Breast epithelium (tissue), 4 donors: ENCODE measurements at regions not wholly inside any gene's neighbourhood (a gene's known extent, or its start where the extent isn't known, plus 50 kb on each side); places are given as distances from the start of the nearest gene placed in this dataset.

Source experiments
- DNase-seq, 2 donors: peaks; one replicate each; pipeline ENCODE4 v3.0.0-alpha.2; 2019; ENCODE audit warnings: low spot score in 2 of 2
- H3K27ac ChIP-seq, 2 donors: fragments of 200-600 bp; sonication (generic) in 1 of 2; one replicate each; pipeline ENCODE4 v1.5.1; 2016 to 2019; ENCODE audit warnings: mild to moderate bottlenecking in 1 of 2
- H3K27me3 ChIP-seq, 2 donors: fragments of 200-600 bp; sonication (generic) in 1 of 2; one replicate each; pipeline versions ENCODE4 v1.5.1 to v1.6.0; 2017 to 2019; ENCODE audit warnings: control low read depth in 1 of 2, mild to moderate bottlenecking in 1 of 2
- H3K36me3 ChIP-seq: fragments of 200-600 bp; one replicate; pipeline ENCODE4 v1.5.1; 2019
- H3K4me1 ChIP-seq, 2 donors: fragments of 200-600 bp; sonication (generic); one replicate each; pipeline ENCODE4 v1.5.1; 2016 to 2019; ENCODE audit warnings: control low read depth in 1 of 2
- H3K4me3 ChIP-seq, 3 donors: fragments of 200-600 bp; sonication (generic); 1 replicate in 2 of 3; 2 replicates in 1 of 3; pipeline ENCODE4 v1.5.1; 2016 to 2019; ENCODE audit warnings: mild to moderate bottlenecking in 3 of 3, moderate library complexity in 2 of 3
- H3K9me3 ChIP-seq, 2 donors: fragments of 200-600 bp; sonication (generic) in 1 of 2; one replicate each; pipeline ENCODE4 v1.5.1; 2016 to 2019; ENCODE audit warnings: control low read depth in 1 of 2
- POLR2A ChIP-seq: fragments of 450-650 bp; IDR thresholded peaks from one replicate; pipeline ENCODE4 v1.6.1; 2016; ENCODE audit warnings: antibody characterized with exemption, mild to moderate bottlenecking, moderate library complexity
- POLR2AphosphoS5 ChIP-seq, 3 donors: sonication (generic); formaldehyde crosslinking; IDR thresholded peaks; one replicate each; pipeline ENCODE4 v1.6.1; 2017; ENCODE audit warnings: antibody characterized with exemption in 3 of 3
- intact Hi-C: fragments of 100-400 bp; cut with DNase I; formaldehyde crosslinking; loops from one replicate; pipeline ENCODE4 v1.15.1; 2023; ENCODE audit warnings: low total_unique reads
- TF ChIP-seq, protein P1 (sequence below), 3 donors: fragments of 450-650 bp; IDR thresholded peaks; one replicate each; pipeline ENCODE4 v1.5.1; 2016 to 2017; ENCODE audit warnings: antibody characterized with exemption in 3 of 3, mild to moderate bottlenecking in 3 of 3, moderate library complexity in 3 of 3

DNA sequence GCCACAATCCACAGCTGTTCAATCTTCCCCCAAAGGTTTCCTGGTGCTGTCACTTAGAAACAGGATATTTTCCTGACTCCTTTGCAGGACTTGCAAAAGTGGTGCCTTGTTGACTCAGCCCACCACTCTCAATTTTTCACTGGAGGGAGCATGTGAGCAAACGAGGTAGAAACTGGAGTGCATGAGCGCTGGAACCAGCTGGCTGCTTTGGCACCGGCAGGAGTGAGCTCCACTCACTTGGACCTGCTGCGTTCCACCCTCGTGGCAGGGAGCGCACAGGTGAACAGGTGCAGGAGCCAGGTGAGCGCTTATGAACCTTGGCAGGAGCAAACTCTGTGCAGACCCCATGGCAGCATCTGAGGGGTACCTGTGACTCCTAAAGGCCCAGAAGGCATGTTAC lies 364.1 kb upstream of the RORB start:
- Histone ChIP-seq H3K27ac (no peak overlapping the region), H3K27me3 (no peaks in the 10 kb centered on the region), H3K36me3 (no peaks in the 10 kb centered on the region), H3K4me1 (no peaks in the 10 kb centered on the region), H3K9me3 (no peaks in the 10 kb centered on the region), H3K4me3 (no peak overlapping the region)
- TF ChIP-seq POLR2AphosphoS5 (IDR thresholded peaks at IDR 0.05) (no peak), POLR2A (no peak)
- TF ChIP-seq, protein P1, sequence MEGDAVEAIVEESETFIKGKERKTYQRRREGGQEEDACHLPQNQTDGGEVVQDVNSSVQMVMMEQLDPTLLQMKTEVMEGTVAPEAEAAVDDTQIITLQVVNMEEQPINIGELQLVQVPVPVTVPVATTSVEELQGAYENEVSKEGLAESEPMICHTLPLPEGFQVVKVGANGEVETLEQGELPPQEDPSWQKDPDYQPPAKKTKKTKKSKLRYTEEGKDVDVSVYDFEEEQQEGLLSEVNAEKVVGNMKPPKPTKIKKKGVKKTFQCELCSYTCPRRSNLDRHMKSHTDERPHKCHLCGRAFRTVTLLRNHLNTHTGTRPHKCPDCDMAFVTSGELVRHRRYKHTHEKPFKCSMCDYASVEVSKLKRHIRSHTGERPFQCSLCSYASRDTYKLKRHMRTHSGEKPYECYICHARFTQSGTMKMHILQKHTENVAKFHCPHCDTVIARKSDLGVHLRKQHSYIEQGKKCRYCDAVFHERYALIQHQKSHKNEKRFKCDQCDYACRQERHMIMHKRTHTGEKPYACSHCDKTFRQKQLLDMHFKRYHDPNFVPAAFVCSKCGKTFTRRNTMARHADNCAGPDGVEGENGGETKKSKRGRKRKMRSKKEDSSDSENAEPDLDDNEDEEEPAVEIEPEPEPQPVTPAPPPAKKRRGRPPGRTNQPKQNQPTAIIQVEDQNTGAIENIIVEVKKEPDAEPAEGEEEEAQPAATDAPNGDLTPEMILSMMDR (IDR thresholded peaks at IDR 0.05), result no peak
- intact Hi-C loops, result no loop called here
- DNase-seq, result no peak

DNA sequence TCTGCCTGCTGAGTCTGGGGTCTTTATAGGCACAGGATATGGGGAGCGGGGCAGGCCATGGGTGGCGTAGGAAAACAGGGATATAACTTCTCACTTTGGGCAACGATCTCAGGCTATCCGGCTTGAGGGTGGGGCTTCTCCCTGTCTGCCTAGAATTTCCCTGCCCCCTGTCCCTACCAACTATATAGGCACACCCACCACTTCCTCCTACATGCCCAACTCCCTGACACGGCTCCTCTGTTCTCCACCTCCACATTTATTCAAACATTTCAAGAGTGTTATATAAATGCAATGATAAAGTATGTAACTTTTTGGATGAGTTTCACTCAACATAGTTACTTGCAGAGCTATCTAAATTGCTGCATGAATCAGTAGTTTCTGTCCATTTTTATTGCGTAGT lies 363.2 kb upstream of the RORB start:
- Histone ChIP-seq H3K27ac (no peak overlapping the region), H3K4me3 (no peak overlapping the region), H3K27me3 (no peaks in the 10 kb centered on the region), H3K36me3 (no peaks in the 10 kb centered on the region), H3K4me1 (no peaks in the 10 kb centered on the region), H3K9me3 (no peaks in the 10 kb centered on the region)
- intact Hi-C loops, result no loop called here
- no peak for TF ChIP-seq POLR2A
- TF ChIP-seq, protein P1 (IDR thresholded peaks at IDR 0.05), result no peak
- no peak for DNase-seq

DNA sequence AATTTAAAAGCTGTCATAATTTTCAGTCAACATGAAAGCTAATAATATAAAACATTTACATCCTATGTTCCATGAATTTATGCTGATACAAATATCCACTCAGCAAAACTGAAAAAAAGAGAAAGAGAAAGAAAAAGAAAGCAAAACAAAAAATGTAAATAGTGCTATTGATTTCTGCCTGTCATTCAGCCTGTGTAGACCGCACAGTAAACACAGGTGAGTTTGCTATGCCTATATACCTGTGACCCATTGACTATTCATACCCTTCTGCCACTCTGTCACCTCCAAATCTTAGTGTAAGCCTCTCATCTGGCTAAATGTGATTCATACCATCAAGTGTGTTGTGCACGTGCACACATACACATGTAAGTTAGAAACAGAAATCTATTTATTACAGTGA lies 359.0 kb upstream of the RORB start:
- Histone ChIP-seq H3K4me3 (no peak overlapping the region), H3K36me3 (no peaks in the 10 kb centered on the region), H3K4me1 (no peaks in the 10 kb centered on the region), H3K9me3 (no peaks in the 10 kb centered on the region), H3K27ac (no peak overlapping the region), H3K27me3 (no peaks in the 10 kb centered on the region)
- TF ChIP-seq POLR2A, result no peak
- no peak for TF ChIP-seq POLR2AphosphoS5 (IDR thresholded peaks at IDR 0.05)
- TF ChIP-seq, protein P1 (IDR thresholded peaks at IDR 0.05), result no peak
- DNase-seq, result no peak
- intact Hi-C loops, result no loop called here

DNA sequence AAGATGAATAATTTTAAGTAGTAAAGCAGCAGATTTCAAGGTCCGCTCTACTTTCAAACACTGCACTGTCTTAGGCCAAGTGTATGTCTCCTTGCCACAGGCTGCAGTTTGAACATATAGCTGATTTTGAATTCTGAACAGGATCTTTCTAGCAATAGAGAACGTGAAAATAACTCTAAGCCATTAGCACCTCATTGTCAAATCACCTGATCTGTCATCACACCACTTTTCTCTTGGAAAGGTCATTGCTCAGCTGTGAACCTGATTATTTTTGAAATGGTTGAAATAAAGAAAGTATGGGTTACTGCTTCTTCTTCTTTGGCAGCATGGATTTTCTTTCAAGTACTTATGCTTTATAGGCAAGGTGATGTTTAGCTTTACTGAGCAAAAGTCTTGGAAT lies 357.0 kb upstream of the RORB start:
- H3K4me1 ChIP-seq, result no peaks in the 10 kb centered on the region
- no peak for DNase-seq
- no peaks in the 10 kb centered on the region for H3K9me3 ChIP-seq
- no peak overlapping the region for H3K4me3 ChIP-seq
- no peaks in the 10 kb centered on the region for H3K27me3 ChIP-seq
- intact Hi-C loops, result no loop called here
- TF ChIP-seq POLR2AphosphoS5 (IDR thresholded peaks at IDR 0.05) (no peak), POLR2A (no peak)
- TF ChIP-seq, protein P1 (IDR thresholded peaks at IDR 0.05), result no peak
- H3K27ac ChIP-seq, result no peak overlapping the region
- H3K36me3 ChIP-seq, result no peaks in the 10 kb centered on the region

DNA sequence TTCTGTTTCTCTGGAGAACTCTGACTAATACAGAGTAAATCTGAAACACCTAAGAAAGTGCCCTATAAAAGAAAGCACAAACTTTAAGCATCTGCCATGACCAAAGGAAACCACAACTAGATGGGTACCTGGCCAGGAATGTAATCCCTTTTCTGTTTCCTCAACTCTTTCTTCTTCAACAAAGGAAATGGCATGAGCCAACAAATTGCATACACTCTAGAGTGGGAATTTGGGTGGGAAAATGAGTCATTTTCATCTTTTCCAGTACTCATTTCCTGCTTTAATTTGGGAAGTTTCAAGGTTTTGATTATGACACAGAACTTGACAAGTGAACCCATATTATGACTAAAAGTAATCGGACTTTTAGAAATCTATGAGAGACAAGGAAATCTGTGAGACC lies 349.2 kb upstream of the RORB start:
- no peaks in the 10 kb centered on the region for H3K4me1 ChIP-seq
- H3K4me3 ChIP-seq, result no peak overlapping the region
- no peak overlapping the region for H3K27ac ChIP-seq
- no peaks in the 10 kb centered on the region for H3K9me3 ChIP-seq
- TF ChIP-seq, protein P1 (IDR thresholded peaks at IDR 0.05), result no peak
- no peak for TF ChIP-seq POLR2A
- no peak for TF ChIP-seq POLR2AphosphoS5 (IDR thresholded peaks at IDR 0.05)
- no peaks in the 10 kb centered on the region for H3K27me3 ChIP-seq
- H3K36me3 ChIP-seq, result no peaks in the 10 kb centered on the region
- intact Hi-C loops, result no loop called here
- DNase-seq, result no peak
